CD4-positive, alpha-beta T cell treated with Interleukin-4 for 1 hour (primary cell): ENCODE measurements at regions not wholly inside any gene's neighbourhood (a gene's known extent, or its start where the extent isn't known, plus 50 kb on each side); places are given as distances from the start of the nearest gene placed in this dataset.

ENCODE experiments used
- DNase-seq, 2 donors: peaks; one replicate each; pipeline ENCODE4 v3.0.0-alpha.2; 2020 to 2022

DNA sequence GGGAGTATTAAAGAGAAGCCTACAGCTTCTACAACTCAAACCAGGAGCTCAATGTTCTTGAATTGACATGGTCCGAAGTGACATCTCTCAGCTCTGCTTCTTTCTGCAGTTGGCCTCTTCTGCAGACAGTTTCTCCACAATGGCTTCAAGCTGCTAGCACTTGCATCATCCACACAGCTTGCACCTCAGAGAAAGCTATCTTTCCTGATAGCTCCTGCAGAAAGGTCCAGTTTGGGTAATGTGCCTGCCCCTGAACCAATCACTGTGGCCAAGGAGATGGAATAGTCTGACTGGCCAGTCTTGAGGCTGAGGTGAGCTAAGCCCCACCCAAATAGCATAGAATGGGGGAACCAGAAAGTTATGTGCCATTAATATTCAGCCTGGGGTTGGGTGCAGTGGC, 95.8 kb upstream of the ABCA1 start:
- DNase-seq = no peak

DNA sequence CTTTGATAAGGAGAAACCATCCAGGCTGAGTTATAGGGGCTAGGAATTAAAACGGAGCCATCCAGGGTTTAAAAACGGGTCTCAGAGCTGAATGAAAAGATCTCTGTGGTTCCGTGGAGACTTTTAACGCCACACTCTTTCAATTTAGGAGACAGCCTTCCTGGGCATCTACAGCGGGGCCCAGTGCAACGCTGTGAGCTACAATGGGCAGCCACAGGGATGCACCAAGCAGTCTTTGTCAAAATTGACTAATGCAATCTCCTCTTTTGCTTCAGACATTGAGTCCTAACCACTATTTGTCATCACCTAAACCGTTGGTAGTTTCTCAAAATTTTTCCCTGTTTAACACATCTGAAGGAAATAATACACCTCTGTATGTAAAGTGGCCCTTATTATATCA, 96.6 kb upstream of the ABCA1 start:
- no peak for DNase-seq

DNA sequence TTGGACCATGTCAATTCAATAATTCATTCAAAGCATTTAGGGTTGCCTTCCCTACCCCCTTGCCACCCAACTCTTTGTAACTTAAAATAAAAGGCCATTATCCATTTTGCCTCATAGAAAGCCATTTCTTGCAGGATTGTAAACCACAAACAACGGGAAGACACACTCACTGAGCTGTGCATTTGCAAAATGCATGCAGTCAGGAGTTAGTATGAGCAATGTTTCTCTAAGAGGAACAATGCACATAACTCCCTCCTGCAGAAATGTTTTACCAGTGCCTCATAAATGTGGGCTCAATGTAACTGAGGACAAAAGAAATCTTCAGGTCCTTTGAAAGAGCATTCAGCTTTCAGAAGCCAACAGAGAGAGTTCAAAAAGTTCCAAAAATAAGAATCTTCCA, 98.5 kb upstream of the ABCA1 start:
- no peak for DNase-seq

DNA sequence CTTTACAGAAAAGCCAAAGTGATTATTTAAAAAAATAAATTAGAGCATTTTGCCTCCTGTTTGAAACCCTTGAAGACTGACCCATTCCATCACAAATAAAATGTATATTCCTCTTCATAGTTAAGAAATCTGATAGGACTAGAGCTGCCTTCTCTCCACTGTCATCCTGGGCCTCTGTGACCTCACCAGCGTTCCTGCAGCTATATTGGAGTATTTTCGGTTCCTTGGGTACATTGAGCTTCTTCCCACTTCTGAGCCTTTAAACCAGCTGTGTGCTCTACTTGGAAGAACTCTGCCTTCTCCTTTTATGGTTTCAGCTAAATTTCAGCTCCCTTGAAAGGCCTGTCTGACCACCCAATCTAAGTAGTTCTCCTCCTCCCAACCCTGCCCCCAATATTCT, 99.1 kb upstream of the ABCA1 start:
- no peak for DNase-seq

GRCh38 chr9:105030285-105030684, 102.3 kb upstream of the ABCA1 start:
- no peak for DNase-seq

- no peak for DNase-seq
Measured at GRCh38 chr9:105037139-105037538, 109.2 kb upstream of the ABCA1 start.

GRCh38 chr9:105038051-105038450, 110.1 kb upstream of the ABCA1 start:
- no peak for DNase-seq

- DNase-seq = no peak
Measured at GRCh38 chr9:105039175-105039799, 111.3 kb upstream of the ABCA1 start.

DNA sequence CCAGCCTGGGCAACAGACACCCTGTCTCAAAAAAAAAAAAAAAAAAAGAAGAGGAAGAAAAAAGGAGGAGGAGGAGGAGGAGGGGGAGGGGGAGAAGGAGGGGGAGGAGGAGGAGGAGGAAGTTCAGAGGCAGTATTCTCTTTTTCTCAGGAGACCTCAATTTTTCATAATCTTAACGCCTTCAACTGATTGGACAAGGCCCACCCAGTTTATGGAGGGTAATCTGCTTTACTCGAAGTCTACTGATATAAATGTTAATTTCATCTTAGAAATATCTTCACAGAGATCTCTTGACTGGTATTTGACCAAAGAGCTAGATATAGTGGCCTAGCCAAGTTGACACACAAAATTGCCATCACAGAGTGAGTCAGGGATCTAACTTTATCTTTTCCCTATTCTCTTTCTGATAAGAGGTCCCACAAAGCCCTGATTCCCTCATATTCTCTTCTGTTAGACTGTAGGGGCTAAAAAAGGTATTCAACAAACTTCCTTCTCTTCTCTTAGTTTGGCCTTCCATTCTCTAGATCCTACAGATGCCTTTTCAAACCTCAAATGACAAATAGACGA, 115.5 kb upstream of the ABCA1 start:
- DNase-seq = no peak

DNA sequence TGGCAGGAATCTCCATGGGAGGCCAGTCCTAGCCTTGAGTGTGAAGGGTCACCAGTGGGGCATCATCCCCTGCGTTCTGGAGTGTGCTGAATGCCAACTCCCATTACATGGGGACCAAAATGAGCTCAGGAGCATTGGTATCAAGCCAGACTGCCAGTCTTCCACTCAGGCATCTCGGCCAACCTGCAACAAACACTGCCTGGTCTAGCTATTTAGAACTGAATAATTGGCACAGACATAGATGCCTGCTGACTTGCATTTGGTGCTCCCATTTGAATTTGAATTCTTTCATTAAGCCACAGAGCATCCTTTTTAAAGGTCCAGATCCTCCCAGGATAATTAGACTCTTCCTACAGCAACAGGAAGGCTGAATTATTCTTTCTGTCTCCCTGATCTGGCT, 116.6 kb upstream of the ABCA1 start:
- DNase-seq = no peak

DNA sequence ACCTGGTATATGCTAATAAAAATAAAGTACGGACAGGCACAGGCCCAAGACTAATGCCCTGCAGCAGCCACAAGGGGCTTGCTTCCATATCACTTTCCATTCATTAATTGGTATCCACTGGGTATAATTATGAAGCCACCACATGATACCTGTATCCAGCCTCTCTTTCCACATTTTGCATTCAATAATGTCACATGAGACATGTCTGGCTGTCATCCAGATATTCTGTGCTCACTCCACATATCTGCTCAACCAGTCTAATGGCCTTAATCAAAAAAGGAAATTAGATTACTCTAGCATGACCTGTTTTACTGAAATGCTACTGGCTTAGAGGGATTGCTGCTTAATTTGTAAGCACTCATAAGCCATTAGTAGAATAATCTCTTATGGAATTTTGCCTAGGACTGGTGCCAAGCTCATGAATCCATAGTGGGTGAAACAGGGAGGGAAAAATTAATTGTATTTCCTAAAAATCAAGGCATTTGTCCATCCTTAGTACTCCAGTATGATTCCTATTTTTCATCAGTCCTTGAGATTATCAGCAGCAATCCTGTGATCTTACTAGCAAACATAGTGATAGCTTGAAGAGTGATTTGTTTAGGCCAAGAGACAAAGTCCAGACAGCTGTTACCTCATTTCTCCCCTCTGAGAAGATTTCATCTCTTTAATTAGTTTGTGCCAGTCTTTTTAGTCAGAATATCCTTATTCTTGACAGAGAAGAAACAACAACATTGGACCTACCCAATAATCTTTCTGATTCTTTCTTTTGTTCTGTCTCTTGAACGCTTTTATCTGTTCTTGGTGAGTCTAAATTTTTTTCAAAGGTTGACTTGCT, 119.2 kb upstream of the ABCA1 start:
- no peak for DNase-seq

GRCh38 chr9:105047742-105048041, 119.7 kb upstream of the ABCA1 start:
- no peak for DNase-seq

GRCh38 chr9:105048331-105048730, 120.4 kb upstream of the ABCA1 start:
- no peak for DNase-seq

- DNase-seq = no peak
Measured at GRCh38 chr9:105050296-105050695, 122.3 kb upstream of the ABCA1 start.

DNA sequence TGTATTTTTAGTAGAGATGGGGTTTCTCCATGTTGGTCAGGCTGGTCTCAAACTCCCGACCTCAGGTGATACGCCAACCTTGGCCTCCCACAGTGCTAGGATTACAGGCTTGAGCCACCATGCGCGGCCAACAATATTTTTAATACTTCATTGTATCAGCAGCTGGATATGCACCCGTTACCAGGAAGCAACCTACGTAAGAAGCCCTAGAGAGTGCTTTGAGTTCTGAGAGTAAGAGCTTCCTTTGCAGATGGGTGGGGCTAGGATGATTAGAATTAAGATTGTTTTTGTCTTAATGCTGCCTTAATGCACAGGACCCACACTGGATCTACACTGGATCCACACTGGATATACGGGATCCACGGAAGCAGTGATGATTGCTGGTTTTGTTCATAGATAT, 123.9 kb upstream of the ABCA1 start:
- peak; percentile 38 to 43 for DNase-seq

GRCh38 chr9:105052346-105052745, 124.4 kb upstream of the ABCA1 start:
- DNase-seq = peak in 1 of 2 donors; percentile 42

- DNase-seq = peak; percentile 19 to 77
Measured at GRCh38 chr9:105053209-105053652, 125.3 kb upstream of the ABCA1 start.

DNA sequence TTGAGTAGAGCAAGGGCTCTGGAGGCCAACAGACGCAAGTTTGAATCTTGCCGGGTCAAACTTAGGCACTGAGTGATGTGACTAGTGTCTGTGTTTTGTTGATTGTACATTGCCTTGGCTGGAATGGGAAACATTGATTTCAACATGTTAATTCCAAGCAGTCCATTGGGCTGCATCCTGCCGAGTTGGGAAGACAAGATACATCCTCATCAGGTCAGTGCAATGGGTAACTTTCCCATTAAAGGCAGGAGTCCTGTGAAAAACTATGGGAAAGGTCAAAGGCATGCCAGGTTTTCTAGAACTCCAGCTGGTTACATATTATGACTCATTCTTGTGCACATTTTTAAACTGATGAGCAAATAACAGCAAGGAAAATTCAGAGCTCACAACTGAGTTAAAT, 126.5 kb upstream of the ABCA1 start:
- DNase-seq = no peak

GRCh38 chr9:105055917-105056316, 128.0 kb upstream of the ABCA1 start:
- DNase-seq = no peak

GRCh38 chr9:105057551-105057950, 129.6 kb upstream of the ABCA1 start:
- no peak for DNase-seq

DNA sequence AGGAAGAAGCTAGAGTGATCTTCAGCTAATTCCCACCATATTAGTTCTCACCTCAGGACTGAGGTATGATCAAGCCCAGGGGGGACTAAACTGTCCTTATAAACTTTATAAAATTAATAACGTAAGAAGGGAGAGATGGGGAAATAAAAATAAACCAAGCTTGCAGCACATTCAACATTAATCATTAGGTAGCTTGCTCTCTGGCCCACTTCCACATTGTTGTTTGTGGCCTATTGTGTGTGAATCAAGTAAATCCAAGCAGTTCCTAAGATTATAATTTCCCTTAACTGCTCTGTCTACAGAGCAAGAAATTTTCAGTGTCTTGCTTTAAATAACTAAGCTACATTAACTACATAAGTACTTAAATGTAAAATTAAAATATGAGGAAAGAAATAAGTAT, 131.3 kb upstream of the ABCA1 start:
- DNase-seq = no peak

GRCh38 chr9:105062222-105062855, 134.4 kb upstream of the ABCA1 start:
- DNase-seq = no peak

DNA sequence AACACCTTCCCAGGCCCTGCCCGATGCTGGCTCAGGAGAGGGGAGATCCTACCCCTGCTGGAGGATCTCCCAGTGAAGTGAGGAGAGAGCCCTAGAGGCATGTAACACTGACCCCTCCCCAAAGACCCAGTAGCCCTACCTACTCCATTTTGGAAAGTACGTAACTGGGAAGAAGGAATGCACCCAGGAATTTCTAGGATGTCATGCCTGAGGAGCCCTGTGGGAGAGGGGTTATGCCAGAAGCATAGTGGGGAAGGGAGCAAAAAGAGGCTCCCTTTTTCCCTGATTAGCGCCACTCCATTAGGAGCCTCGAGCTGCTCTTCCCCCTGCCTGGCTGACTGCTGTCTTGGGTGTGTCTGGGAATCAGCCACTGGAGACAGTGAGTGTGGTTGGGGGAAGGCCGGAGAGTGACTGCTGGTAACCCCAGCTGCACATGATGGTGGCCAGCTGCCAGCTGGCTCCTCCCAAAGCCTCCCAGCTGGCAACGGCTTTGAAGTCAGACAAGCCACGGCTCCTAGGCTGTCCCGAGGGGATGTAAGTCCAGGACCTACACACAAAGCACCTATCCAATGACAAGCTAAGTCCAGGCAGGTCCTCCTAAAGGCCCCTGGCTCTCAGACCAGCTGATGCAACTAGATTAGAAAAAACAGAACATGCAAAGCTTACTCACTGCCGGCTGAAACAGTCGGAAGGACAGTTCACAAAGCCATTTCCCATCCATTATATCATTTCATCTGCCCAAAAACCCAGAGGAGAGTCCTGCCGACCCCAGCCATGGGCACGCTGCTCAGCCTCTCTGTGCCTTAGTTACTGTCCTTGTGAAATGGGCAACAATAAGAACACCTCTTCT, 136.5 kb upstream of the ABCA1 start:
- DNase-seq = peak in 1 of 2 donors; percentile 67
